Nucleus accumbens (tissue), 56 donors: ENCODE measurements at regions not wholly inside any gene's neighbourhood (a gene's known extent, or its start where the extent isn't known, plus 50 kb on each side); places are given as distances from the start of the nearest gene placed in this dataset.
"Not testable (repeated sequence)": the region's sequence is repeated elsewhere in the genome, so short reads cannot be mapped to it uniquely, and the experiment has no call there.

Experiments used
- DNase-seq, 56 donors: peaks; one replicate each; lab custom pipeline; 2025; lab: John Stamatoyannopoulos, UW

- no peak for DNase-seq
These were observed 1287.2 kb upstream of the CITED2 start for GRCh38 chr6:140661691-140662090.

DNA sequence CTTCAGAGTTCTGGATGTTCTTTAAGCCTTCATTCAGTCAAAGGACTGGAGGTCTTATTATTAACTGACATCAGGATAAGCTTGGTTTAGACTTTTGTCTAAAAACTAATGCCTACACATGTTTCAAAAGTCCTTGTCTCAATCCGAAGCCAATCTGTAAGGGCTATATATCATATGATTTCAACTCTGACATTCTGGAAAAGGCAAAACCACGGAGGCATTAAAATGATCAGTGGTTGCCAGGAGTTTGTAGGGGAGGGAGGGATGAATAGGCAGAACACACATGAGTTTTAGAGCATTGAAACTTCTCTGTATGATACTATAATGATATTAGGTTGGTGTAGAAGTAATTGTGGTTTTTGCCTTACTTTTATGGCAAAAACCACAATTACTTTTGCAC lies 1285.8 kb upstream of the CITED2 start:
- no peak for DNase-seq

GRCh38 chr6:140653972-140654371 lies 1279.5 kb upstream of the CITED2 start:
- DNase-seq: no peak

- no peak for DNase-seq
These were observed 1279.1 kb upstream of the CITED2 start for GRCh38 chr6:140653506-140653905.

DNA sequence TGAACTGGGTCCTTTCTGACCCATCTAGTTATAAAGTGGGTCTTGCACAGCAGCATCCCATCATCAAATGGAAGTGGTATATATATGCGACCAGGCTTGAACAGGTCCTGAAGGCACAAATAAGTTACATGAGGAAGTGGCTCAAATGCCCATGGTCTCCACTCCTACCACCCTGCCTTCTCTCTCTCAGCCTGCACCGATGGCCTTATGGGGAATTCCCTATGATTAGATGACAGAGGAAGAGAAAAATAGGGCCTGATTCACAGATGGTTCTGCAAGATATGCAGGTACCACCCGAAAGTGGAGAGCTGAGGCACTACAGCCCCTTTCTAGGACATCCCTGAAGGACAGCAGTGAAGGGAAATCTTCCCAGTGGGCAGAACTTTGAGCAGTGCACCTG lies 1275.1 kb upstream of the CITED2 start:
- not testable (repeated sequence) for DNase-seq

GRCh38 chr6:140647322-140647721 lies 1272.9 kb upstream of the CITED2 start:
- DNase-seq: not testable (repeated sequence)

DNA sequence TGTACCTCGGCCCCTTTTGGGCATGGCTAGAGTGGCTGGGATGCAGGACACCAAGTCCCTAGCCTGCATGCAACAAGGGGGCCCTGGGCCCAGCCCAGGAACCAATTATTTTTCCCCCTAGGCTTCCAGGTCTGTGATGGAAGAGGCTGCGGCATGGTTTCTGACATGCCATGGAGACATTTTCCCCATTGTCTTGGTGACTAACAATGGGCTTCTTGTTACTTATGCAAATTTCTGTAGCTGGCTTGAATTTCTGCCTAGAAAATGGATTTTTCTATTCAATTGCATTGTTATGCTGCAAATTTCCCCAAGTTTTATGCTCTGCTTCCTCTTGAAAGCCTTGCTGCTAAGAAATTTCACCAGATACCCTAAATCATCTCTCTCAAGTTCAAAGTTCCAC lies 1269.6 kb upstream of the CITED2 start:
- peak in 3 of 56 donors; percentile 1 to 2 (median 2) for DNase-seq

DNA sequence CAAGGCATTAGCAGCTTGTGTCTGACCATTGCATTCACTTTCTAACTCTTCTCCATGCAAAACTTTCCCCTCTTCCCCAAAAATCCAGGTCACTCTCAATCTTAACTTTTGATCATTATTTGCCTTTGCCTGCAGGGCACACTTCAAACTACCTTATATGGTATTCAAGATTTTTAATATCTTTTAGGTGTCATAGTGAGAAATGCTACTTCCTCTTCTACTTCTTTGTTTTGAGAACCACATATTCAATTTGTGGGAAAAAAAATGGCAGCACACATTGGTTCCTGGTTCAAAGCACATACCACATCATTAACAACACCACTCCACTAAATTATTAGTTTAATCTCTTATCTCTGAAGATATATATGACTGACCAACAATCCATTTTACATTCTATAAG lies 1267.0 kb upstream of the CITED2 start:
- no peak for DNase-seq

DNA sequence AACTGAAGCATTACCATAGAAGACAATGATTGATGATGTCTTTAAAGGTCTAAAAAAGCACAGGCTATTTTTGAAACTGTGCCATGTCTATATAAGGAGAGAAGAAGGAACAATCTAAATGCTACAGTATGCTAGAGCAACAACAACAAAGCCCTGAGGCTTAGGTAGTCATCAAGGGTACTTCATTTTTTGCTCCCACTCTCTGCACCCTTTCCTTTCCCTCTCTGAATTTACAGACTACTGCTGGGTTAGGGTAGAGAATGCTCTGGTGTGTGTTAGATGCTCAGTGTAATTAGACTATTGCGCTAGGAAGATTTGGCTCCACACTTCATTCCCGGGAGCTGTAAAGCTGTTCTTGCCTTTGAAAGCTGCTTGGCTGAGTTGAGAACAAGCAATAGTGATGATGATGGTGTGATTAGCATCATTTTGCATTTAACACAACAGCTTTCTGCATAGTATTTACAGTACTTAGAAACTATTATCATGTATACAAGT lies 1262.5 kb upstream of the CITED2 start:
- DNase-seq: no peak

DNA sequence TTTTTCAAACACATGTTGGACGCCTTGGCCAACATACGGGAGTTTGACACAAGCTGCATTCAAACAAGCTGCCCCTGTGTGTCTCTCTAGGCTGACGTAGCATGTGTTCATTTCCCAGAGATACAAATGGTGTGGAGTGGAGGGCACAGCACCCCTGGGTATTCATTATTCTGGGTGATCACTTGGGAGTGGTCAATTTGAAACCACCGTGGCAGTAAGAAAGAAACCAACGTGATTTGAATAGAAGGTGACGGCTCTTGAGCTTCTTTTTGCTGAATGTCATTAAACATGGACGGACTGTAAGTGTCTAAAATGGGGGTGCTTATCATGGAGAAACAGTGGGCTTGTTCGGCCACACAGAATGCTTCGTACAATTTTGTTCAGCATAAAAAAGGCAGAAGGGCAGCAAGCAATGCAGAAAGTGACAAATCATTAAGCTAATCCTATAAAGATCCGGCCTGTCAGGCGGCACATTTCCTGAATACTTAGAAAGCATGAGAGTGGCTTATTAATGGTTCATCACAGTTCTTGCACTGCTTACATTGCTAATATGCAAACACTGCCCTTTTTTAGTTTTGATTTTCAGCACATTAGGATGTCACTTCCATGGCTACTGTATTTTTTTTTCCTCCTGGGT lies 1261.9 kb upstream of the CITED2 start:
- DNase-seq: peak in 1 of 56 donors; percentile 6

DNA sequence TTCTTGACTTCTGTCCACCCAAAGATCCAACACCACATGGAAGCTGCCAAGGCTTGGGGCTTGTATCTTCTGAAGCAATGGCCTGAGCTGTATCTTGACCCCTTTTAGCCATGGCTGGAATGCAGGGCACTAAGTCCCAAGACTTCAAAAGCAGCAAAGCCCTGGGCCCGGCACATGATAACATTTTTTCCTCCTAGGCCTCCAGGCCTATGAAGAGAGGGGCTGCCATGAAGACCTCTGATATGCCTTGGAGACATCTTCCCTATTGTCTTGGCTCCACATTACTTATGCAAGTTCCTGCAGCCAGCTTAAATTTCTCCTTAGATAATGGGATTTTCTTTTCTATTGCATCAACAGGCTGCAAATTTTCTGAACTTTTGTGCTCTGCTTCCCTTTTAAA lies 1252.6 kb upstream of the CITED2 start:
- DNase-seq: no peak

GRCh38 chr6:140623498-140623897 lies 1249.0 kb upstream of the CITED2 start:
- no peak for DNase-seq

DNA sequence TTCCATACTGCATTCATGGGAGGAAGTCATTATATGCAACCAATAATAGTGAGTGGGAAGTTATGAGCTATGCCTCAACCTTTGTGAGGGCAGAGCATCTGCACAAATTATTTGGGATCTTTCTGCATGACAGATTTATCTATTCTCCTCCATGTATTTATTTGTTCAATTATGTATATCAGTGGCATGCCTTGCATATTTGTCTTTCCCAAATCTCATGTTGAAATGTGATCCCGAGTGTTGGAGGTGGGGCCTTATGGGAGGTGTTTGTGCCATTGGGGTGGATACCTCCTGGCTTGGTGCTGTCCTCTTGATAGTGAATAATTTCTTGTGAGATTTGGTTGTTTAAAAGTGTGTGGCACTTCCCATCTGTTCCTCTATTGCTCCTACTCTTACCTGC lies 1246.0 kb upstream of the CITED2 start:
- no peak for DNase-seq

DNA sequence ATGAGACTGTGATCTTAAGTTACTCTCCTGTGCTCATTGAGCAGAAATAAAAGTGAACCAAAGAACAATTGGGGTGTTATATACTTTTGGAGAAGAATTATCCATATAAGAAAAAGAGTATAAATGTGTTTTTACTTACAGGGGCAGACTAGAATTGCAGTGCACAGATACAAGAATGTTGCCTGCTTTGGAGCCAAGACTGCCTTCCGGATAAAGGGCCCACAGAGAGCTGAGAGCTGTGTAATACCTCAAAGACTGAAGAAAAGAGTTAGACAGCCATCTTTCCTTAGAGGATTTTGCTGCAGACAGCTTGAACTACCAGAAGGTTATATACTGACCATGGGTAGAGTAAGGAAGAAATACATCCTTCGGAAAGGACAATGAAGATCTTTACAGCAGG lies 1235.5 kb upstream of the CITED2 start:
- DNase-seq: no peak

GRCh38 chr6:140609321-140609720 lies 1234.9 kb upstream of the CITED2 start:
- no peak for DNase-seq

DNA sequence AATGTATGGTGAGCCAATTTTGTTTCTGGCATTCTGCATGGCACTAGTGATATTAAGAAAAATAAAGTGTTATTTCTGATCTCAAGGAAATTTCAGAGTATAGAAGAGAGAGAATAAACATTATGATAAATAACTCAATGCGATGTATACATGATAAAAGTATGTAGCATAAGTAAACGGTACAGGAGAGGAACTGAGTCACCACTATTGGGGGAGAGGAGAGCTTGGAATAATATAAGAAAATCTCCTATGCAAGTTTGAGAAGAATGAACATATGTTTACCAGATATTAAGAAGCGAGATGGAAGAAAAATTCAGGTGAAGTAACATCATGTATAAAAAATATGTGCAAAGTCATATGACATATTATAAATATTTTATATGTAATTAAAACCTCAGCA lies 1230.3 kb upstream of the CITED2 start:
- DNase-seq: no peak

GRCh38 chr6:140602431-140603248 lies 1228.2 kb upstream of the CITED2 start:
- peak in 6 of 56 donors; percentile 1 to 36 (median 3) for DNase-seq

DNA sequence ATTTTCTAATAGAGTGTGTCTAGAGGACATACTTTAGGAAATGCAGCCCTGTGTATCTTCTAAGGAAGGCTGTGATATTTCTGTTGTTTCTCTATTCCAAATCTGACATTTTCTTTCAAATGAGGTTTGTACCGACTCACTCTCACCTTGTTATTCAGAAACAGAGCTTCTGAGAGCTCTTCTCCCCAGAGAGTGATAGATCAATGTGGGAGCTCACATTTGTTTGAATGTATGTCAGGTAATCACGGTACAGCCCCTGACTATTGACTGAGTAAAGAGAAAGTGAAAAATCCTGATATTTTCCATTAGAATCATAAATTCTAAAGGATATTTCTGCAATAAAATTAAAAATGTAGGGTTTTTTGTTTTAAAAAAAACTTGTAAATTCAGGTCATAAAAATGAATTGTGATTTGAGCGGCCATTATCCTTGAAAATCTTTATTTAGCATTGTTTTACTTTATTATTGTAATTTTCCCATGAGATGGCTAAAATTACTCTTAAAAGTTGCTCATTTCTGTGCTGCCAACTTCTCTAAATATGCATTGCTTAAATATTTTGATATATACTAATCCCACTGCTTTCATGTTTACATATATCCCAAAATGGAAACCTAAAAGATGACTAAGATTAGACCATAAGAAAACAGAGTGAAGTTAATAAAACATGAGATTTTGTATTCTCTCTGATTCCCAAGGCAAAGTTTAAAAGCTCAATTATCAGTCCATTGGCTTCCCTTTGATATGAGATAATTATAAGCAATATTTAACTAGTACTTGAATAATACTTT lies 1226.8 kb upstream of the CITED2 start:
- no peak for DNase-seq

GRCh38 chr6:140599916-140600315 lies 1225.5 kb upstream of the CITED2 start:
- no peak for DNase-seq

- no peak for DNase-seq
These were observed 1222.7 kb upstream of the CITED2 start for GRCh38 chr6:140597181-140597580.

DNA sequence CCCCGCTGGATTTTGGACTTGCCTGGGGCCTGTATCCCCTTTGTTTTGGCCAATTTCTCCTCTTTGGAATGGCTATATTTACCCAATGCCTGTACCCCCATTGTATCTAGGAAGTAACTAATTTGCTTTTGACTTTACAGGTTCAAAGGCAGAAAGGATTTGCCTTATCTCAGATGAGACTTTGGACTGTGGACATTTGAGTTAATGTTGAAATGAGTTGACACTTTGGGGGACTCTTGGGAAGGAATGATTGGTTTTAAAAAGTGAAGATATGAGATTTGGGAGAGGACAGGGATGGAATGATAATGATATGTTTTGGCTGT lies 1220.3 kb upstream of the CITED2 start:
- DNase-seq: no peak
